ENCODE measurements at regions not wholly inside any gene's neighbourhood (a gene's known extent, or its start where the extent isn't known, plus 50 kb on each side); places are given as distances from the start of the nearest gene placed in this dataset.

GRCh38 chr11:104798789-104799188 lies 99.5 kb downstream of the CASP12 start:
- TF ChIP-seq CTCF (conservative IDR thresholded peaks at IDR 0.05; ENCODE audit: low read length) = no peak
- TF ChIP-seq EZH2phosphoT487 (IDR thresholded peaks at IDR 0.05; ENCODE audit: borderline replicate concordance) = no peak

All from Loucy (cell line).